B cell (primary cell): ENCODE measurements at regions not wholly inside any gene's neighbourhood (a gene's known extent, or its start where the extent isn't known, plus 50 kb on each side); places are given as distances from the start of the nearest gene placed in this dataset.

Source experiments
- ATAC-seq: fragments of 200-7000 bp; cut with Tn5 transposase; one replicate; pipeline ENCODE4 v1.10.0; 2021; ENCODE audit warnings: low read depth, mild to moderate bottlenecking, moderate number of reproducible peaks, moderate library complexity
- CTCF ChIA-PET: fragments of 350-600 bp; sonication (Branson Sonifier 250); formaldehyde crosslinking; loops from one replicate; lab custom pipeline; 2021; ENCODE audit warnings: antibody characterized with exemption, inconsistent platforms; lab: Charles Lee
- POLR2A ChIA-PET: fragments of 350-600 bp; sonication (Branson Sonifier 250); formaldehyde crosslinking; loops from one replicate; lab custom pipeline; 2021; ENCODE audit warnings: antibody characterized with exemption; lab: Charles Lee
- DNase-seq: peaks from one replicate; pipeline ENCODE4 v3.0.0; 2013
- H2AFZ ChIP-seq: 2 replicates; pipeline ENCODE4 v1.6.1; 2012; ENCODE audit warnings: mild to moderate bottlenecking, low read depth, low read length; ENCODE audit not compliant: insufficient read depth, poor library complexity, severe bottlenecking
- H3K27ac ChIP-seq, 2 donors: 1 replicate in 1 of 2; 2 replicates in 1 of 2; pipeline ENCODE4 v1.5.1; 2012 to 2013; ENCODE audit warnings: low read length in 2 of 2, mild to moderate bottlenecking in 2 of 2, moderate library complexity in 1 of 2
- H3K27me3 ChIP-seq, 4 experiments: fragments of 200-600 bp in 1 of 4; sonication (generic) in 1 of 4; replicated peaks in 1 of 4; 1 replicate in 2 of 4; 2 replicates in 2 of 4; pipeline versions ENCODE4 v1.6.1 to v1.7.0; 2013 to 2016; ENCODE audit warnings: low read length in 3 of 4, mild to moderate bottlenecking in 2 of 4, mixed read lengths in 1 of 4, moderate library complexity in 1 of 4; ENCODE audit not compliant: insufficient read depth in 4 of 4, control insufficient read depth in 3 of 4; ENCODE audit errors: control extremely low read depth in 1 of 4
- H3K36me3 ChIP-seq, 2 experiments: replicated peaks in 1 of 2; 1 replicate in 1 of 2; 2 replicates in 1 of 2; pipeline versions ENCODE4 v1.6.1 to v1.7.1; 2013; ENCODE audit warnings: low read length in 1 of 2; ENCODE audit not compliant: insufficient read depth in 2 of 2, control insufficient read depth in 1 of 2; ENCODE audit errors: control extremely low read depth in 1 of 2, extremely low read depth in 1 of 2
- H3K4me1 ChIP-seq, 2 donors: fragments of 200-600 bp in 1 of 2; sonication (generic) in 1 of 2; 1 replicate in 1 of 2; 2 replicates in 1 of 2; pipeline versions ENCODE4 v1.5.1 to v1.6.1; 2013 to 2017; ENCODE audit warnings: low read length in 2 of 2; ENCODE audit not compliant: control insufficient read depth in 2 of 2, insufficient read depth in 2 of 2
- H3K4me2 ChIP-seq: replicated peaks from 2 replicates; pipeline ENCODE3; 2012; ENCODE audit warnings: mild to moderate bottlenecking, low read depth, low read length; ENCODE audit not compliant: poor library complexity, severe bottlenecking
- H3K4me3 ChIP-seq, 5 experiments: fragments of 200-600 bp in 1 of 5; sonication (generic) in 1 of 5; 1 replicate in 3 of 5; 2 replicates in 2 of 5; pipeline versions ENCODE4 v1.5.1 to v1.7.0; 2011 to 2016; ENCODE audit warnings: low read length in 4 of 5, mild to moderate bottlenecking in 4 of 5, low read depth in 2 of 5, control low read depth in 1 of 5, moderate library complexity in 1 of 5; ENCODE audit not compliant: insufficient read depth in 1 of 5; ENCODE audit errors: control extremely low read depth in 1 of 5, extremely low read depth in 1 of 5
- H3K79me2 ChIP-seq: fragments of 200-600 bp; sonication (generic); one replicate; pipeline ENCODE4 v1.6.0; 2016; ENCODE audit warnings: low read length; ENCODE audit not compliant: control insufficient read depth, insufficient read depth
- H3K9ac ChIP-seq: fragments of 200-600 bp; sonication (generic); 2 replicates; pipeline ENCODE4 v1.6.1; 2017; ENCODE audit warnings: mild to moderate bottlenecking, low read length, moderate library complexity
- H3K9me3 ChIP-seq, 3 donors: one replicate each; pipeline versions ENCODE4 v1.6.1 to v1.7.1; 2013; ENCODE audit warnings: low read length in 2 of 3; ENCODE audit not compliant: control insufficient read depth in 2 of 3, insufficient read depth in 1 of 3; ENCODE audit errors: control extremely low read depth in 1 of 3
- H4K20me1 ChIP-seq: 2 replicates; pipeline ENCODE4 v1.6.0; 2012; ENCODE audit warnings: mild to moderate bottlenecking, low read length; ENCODE audit not compliant: insufficient read depth, control insufficient read depth, poor library complexity, severe bottlenecking
- H3K27ac Mint-ChIP-seq: one replicate; pipeline ENCODE4 v1.8.0; 2021; ENCODE audit warnings: mixed read lengths
- H3K27me3 Mint-ChIP-seq: one replicate; pipeline ENCODE4 v1.8.0; 2021; ENCODE audit warnings: mixed read lengths
- H3K4me1 Mint-ChIP-seq: one replicate; pipeline ENCODE4 v1.8.0; 2021; ENCODE audit warnings: mixed read lengths
- H3K4me3 Mint-ChIP-seq: one replicate; pipeline ENCODE4 v1.8.0; 2021; ENCODE audit warnings: mixed read lengths
- H3K9me3 Mint-ChIP-seq: one replicate; pipeline ENCODE4 v1.8.0; 2022; ENCODE audit warnings: mixed read lengths; ENCODE audit not compliant: insufficient read depth
- EZH2 ChIP-seq: IDR thresholded peaks from 2 replicates; pipeline ENCODE4 v1.6.1; 2012; ENCODE audit warnings: borderline replicate concordance, low read depth, mild to moderate bottlenecking, moderate library complexity, low read length; ENCODE audit not compliant: insufficient read depth, poor library complexity, severe bottlenecking
- WGBS: methylation state at CpG from one replicate; pipeline ENCODE4 v1.1.5; 2013; ENCODE audit warnings: missing lambda C conversion rate; ENCODE audit not compliant: insufficient coverage; 5-methylcytosine and 5-hydroxymethylcytosine counted together
- intact Hi-C: fragments of 100-400 bp; cut with micrococcal nuclease; formaldehyde crosslinking; loops from one replicate; pipeline ENCODE4 v1.10.0; 2022
- TF ChIP-seq, protein P1 (sequence below): fragments of 200-600 bp; IDR thresholded peaks from one replicate; pipeline ENCODE4 v1.8.0; 2022; ENCODE audit warnings: antibody characterized with exemption, mild to moderate bottlenecking

GRCh38 chr18:42474577-42474976 is 519.5 kb downstream of the PIK3C3 start:
- Histone ChIP-seq H3K9me3 (no peaks in the 10 kb centered on the region), H3K4me1 (no peaks in the 10 kb centered on the region), H3K4me2 (no peak overlapping the region), H4K20me1 (no peaks in the 10 kb centered on the region), H3K27me3 (no peaks in the 10 kb centered on the region), H3K27ac (no peak overlapping the region), H3K36me3 (no peaks in the 10 kb centered on the region), H3K79me2 (no peaks in the 10 kb centered on the region), H2AFZ (no peak overlapping the region), H3K4me3 (no peak overlapping the region), H3K9ac (no peak overlapping the region)
- DNase-seq (no peak), ATAC-seq (no peak)
- intact Hi-C loops, result no loop called here
- H3K4me3 Mint-ChIP-seq, result no peak overlapping the region
- H3K27me3 Mint-ChIP-seq, result no peaks in the 10 kb centered on the region
- ChIA-PET CTCF (no interaction called here), POLR2A (no interaction called here)
- no peaks in the 10 kb centered on the region for H3K4me1 Mint-ChIP-seq
- no peak overlapping the region for H3K27ac Mint-ChIP-seq
- TF ChIP-seq, protein P1, sequence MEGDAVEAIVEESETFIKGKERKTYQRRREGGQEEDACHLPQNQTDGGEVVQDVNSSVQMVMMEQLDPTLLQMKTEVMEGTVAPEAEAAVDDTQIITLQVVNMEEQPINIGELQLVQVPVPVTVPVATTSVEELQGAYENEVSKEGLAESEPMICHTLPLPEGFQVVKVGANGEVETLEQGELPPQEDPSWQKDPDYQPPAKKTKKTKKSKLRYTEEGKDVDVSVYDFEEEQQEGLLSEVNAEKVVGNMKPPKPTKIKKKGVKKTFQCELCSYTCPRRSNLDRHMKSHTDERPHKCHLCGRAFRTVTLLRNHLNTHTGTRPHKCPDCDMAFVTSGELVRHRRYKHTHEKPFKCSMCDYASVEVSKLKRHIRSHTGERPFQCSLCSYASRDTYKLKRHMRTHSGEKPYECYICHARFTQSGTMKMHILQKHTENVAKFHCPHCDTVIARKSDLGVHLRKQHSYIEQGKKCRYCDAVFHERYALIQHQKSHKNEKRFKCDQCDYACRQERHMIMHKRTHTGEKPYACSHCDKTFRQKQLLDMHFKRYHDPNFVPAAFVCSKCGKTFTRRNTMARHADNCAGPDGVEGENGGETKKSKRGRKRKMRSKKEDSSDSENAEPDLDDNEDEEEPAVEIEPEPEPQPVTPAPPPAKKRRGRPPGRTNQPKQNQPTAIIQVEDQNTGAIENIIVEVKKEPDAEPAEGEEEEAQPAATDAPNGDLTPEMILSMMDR, result no peak
- H3K9me3 Mint-ChIP-seq, result no peaks in the 10 kb centered on the region

DNA sequence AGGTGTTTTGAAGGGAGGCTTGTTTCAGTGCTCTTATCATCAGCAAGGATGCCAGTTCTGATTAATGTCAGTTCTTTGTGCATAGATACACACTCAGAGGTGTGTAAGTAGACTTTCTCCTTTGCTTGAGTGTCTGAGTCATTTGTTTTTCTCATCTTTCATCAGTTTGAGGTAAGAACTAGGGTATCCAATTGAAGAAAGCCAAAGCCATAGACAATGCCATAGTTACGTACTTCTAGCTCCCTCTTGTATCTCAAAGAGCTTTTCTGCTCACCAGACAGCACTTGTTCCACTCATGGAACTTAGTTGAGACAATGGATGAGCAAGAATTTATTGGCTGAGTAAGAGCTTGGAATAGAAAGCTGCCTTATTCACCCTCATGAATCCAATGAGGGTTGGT is 520.1 kb downstream of the PIK3C3 start:
- no peaks in the 10 kb centered on the region for H3K4me1 Mint-ChIP-seq
- Histone ChIP-seq H3K27me3 (no peaks in the 10 kb centered on the region), H2AFZ (no peak overlapping the region), H3K9ac (no peak overlapping the region), H3K36me3 (no peaks in the 10 kb centered on the region), H3K9me3 (no peaks in the 10 kb centered on the region), H3K27ac (no peak overlapping the region), H3K4me2 (no peak overlapping the region), H3K79me2 (no peaks in the 10 kb centered on the region), H4K20me1 (no peaks in the 10 kb centered on the region), H3K4me3 (no peak overlapping the region), H3K4me1 (no peaks in the 10 kb centered on the region)
- ChIA-PET POLR2A (no interaction called here), CTCF (no interaction called here)
- H3K4me3 Mint-ChIP-seq, result no peak overlapping the region
- WGBS, result no CpG with 5 or more reads among the region's 1 CpG
- DNase-seq, result no peak
- no peak overlapping the region for H3K27ac Mint-ChIP-seq
- H3K27me3 Mint-ChIP-seq, result no peaks in the 10 kb centered on the region
- intact Hi-C loops, result no loop called here
- H3K9me3 Mint-ChIP-seq, result no peaks in the 10 kb centered on the region
- no peak for ATAC-seq
- TF ChIP-seq, protein P1, result no peak
- no peak for TF ChIP-seq EZH2
